ENCODE measurements at regions not wholly inside any gene's neighbourhood (a gene's known extent, or its start where the extent isn't known, plus 50 kb on each side); places are given as distances from the start of the nearest gene placed in this dataset.
"Not testable (repeated sequence)": the region's sequence is repeated elsewhere in the genome, so short reads cannot be mapped to it uniquely, and the experiment has no call there.

- no peaks in the 10 kb centered on the region for H3K4me1 ChIP-seq
- intact Hi-C loops (cut with DNase I) = no loop called here
- TF ChIP-seq POLR2A (IDR thresholded peaks at IDR 0.05) = no peak
- TF ChIP-seq CTCF (IDR thresholded peaks at IDR 0.05) = no peak
- no peaks in the 10 kb centered on the region for H3K27me3 ChIP-seq
- no peak overlapping the region for H3K27ac ChIP-seq
- no peaks in the 10 kb centered on the region for H3K9me3 ChIP-seq
- DNase-seq (no peak), ATAC-seq (no peak)
- no peak overlapping the region for H3K4me3 ChIP-seq
- 78 to 82% methylated on average over 4 of the region's 4 CpGs for WGBS, 2 donors
- no peaks in the 10 kb centered on the region for H3K36me3 ChIP-seq (replicated peaks in 1 of 2; ENCODE audit: insufficient read depth in 1 of 2, low read depth in 2 of 2)
Observed at GRCh38 chr7:65804887-65805286, 68.0 kb upstream of the VKORC1L1 start.

DNA sequence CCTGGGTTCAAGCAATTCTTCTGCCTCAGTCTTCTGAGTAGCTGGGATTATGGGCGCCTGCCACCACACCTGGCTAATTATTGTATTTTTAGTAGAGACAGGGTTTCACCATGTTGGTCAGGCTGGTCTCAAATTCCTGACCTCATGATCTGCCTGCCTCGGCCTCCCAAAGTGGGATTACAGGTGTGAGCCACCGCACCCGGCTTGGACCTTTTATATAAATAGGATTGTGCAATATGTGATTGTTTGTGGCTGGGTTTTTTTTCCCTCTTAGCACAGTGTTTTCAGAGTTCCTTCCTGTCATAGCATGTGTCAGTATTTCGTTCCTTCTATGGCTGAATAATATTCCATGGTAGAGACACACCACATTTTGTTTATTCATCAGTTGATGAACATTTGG lies 65.8 kb upstream of the VKORC1L1 start:
- intact Hi-C loops (cut with DNase I); ATAC-seq; H3K9me3 ChIP-seq: not testable (repeated sequence)

GRCh38 chr7:65809259-65809981 lies 63.5 kb upstream of the VKORC1L1 start:
- Histone ChIP-seq H3K4me1 (no peaks in the 10 kb centered on the region), H3K9me3 (no peaks in the 10 kb centered on the region), H3K27me3 (no peaks in the 10 kb centered on the region), H3K4me3 (no peak overlapping the region), H3K27ac (no peak overlapping the region), H3K36me3 (replicated peaks in 1 of 2; ENCODE audit: insufficient read depth in 1 of 2, low read depth in 2 of 2) (no peaks in the 10 kb centered on the region)
- DNase-seq (no peak), ATAC-seq (no peak)
- TF ChIP-seq CTCF (IDR thresholded peaks at IDR 0.05) (no peak), POLR2A (IDR thresholded peaks at IDR 0.05) (no peak)
- intact Hi-C loops (cut with DNase I) = no loop called here
- 77 to 81% methylated on average over 6 of the region's 6 CpGs for WGBS, 2 donors

More for the DNA sequence above, 65.8 kb upstream of the VKORC1L1 start:
- H3K4me1 ChIP-seq; H3K27ac ChIP-seq; DNase-seq; H3K4me3 ChIP-seq; H3K27me3 ChIP-seq; H3K36me3 ChIP-seq (replicated peaks in 1 of 2; ENCODE audit: insufficient read depth in 1 of 2, low read depth in 2 of 2): not testable (repeated sequence)
- 80 to 98% methylated on average over 5 of the region's 5 CpGs for WGBS, 2 donors

- Histone ChIP-seq H3K4me1 (no peaks in the 10 kb centered on the region), H3K36me3 (replicated peaks in 1 of 2; ENCODE audit: insufficient read depth in 1 of 2, low read depth in 2 of 2) (no peaks in the 10 kb centered on the region), H3K27me3 (no peaks in the 10 kb centered on the region), H3K27ac (no peak overlapping the region), H3K4me3 (no peak overlapping the region), H3K9me3 (no peaks in the 10 kb centered on the region)
- no peak for DNase-seq
- no peak for TF ChIP-seq POLR2A (IDR thresholded peaks at IDR 0.05)
- TF ChIP-seq CTCF (IDR thresholded peaks at IDR 0.05) = no peak
- intact Hi-C loops (cut with DNase I) = no loop called here
- ATAC-seq = no peak
- 83 to 97% methylated on average over 3 of the region's 3 CpGs for WGBS, 2 donors
Observed at GRCh38 chr7:65809982-65810288, 62.9 kb upstream of the VKORC1L1 start.

GRCh38 chr7:65812281-65812680 lies 60.6 kb upstream of the VKORC1L1 start:
- H3K36me3 ChIP-seq (replicated peaks in 1 of 2; ENCODE audit: insufficient read depth in 1 of 2, low read depth in 2 of 2) = no peaks in the 10 kb centered on the region
- ATAC-seq (no peak), DNase-seq (no peak)

DNA sequence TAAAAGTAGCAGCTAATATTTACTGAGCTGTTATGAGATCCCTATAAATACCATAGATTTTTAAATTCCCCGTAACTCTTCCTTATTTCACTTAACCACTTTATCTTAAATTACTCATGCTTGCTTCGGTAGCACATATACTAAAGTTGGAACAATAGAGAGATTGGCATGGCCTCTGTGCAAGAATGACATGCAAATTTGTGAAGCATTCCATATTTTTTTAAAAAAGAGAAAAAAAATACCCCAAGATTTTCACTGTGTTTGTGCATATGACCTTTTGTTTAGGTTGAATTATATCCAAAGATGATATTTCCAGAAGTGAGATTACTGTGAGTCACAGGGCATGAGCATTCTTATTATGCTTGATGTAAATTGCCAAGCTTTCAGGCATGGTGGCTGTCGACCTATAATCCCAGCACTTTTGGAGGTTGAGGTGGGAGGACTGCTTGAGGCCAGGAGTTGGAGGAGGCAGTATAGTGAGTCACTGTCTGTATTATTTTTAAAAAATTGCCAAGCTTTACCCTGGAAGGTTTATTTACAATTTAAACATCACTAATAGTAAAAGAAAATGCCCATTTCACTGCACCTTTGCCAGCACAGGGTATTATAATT lies 58.2 kb upstream of the VKORC1L1 start:
- ATAC-seq; H3K9me3 ChIP-seq; H3K36me3 ChIP-seq (replicated peaks in 1 of 2; ENCODE audit: insufficient read depth in 1 of 2, low read depth in 2 of 2); intact Hi-C loops (cut with DNase I); H3K4me1 ChIP-seq; DNase-seq; H3K4me3 ChIP-seq; H3K27me3 ChIP-seq; H3K27ac ChIP-seq: not testable (repeated sequence)
- WGBS, 2 donors = 80 to 93% methylated on average over 3 of the region's 3 CpGs

More at GRCh38 chr7:65812281-65812680, 60.6 kb upstream of the VKORC1L1 start:
- 91 to 94% methylated on average over 5 of the region's 5 CpGs for WGBS, 2 donors
- Histone ChIP-seq H3K27ac (no peak overlapping the region), H3K9me3 (no peaks in the 10 kb centered on the region), H3K27me3 (no peaks in the 10 kb centered on the region), H3K4me1 (no peaks in the 10 kb centered on the region), H3K4me3 (no peak overlapping the region)
- intact Hi-C loops (cut with DNase I) = no loop called here
- no peak for TF ChIP-seq CTCF (IDR thresholded peaks at IDR 0.05)
- no peak for TF ChIP-seq POLR2A (IDR thresholded peaks at IDR 0.05)

Data from body of pancreas (tissue), 4 donors.